Heart left ventricle (tissue), 16 donors: ENCODE measurements at regions not wholly inside any gene's neighbourhood (a gene's known extent, or its start where the extent isn't known, plus 50 kb on each side); places are given as distances from the start of the nearest gene placed in this dataset.

Experiments used
- ATAC-seq, 4 donors: fragments of 200-7000 bp; cut with Tn5 transposase; one replicate each; pipeline ENCODE4 v1.9.1; 2020 to 2022; ENCODE audit warnings: moderate library complexity in 4 of 4, mild to moderate bottlenecking in 3 of 4, moderate number of reproducible peaks in 1 of 4
- DNase-seq, 5 donors: peaks; one replicate each; pipeline ENCODE4 v3.0.0-alpha.2; 2020
- H3K27ac ChIP-seq, 12 donors: fragments of 200-600 bp; sonication (generic) in 4 of 12; one replicate each; pipeline versions ENCODE4 v1.5.0 to v1.8.0; 2016 to 2022; ENCODE audit warnings: mild to moderate bottlenecking in 2 of 12
- H3K27me3 ChIP-seq, 9 donors: fragments of 200-600 bp; sonication (generic) in 2 of 9; one replicate each; pipeline versions ENCODE4 v1.5.1 to v1.8.0; 2016 to 2022; ENCODE audit warnings: mild to moderate bottlenecking in 3 of 9
- H3K36me3 ChIP-seq, 9 donors: fragments of 200-600 bp; sonication (generic) in 2 of 9; one replicate each; pipeline versions ENCODE4 v1.5.0 to v1.8.0; 2018 to 2022; ENCODE audit warnings: mild to moderate bottlenecking in 2 of 9
- H3K4me1 ChIP-seq, 12 donors: fragments of 200-600 bp; sonication (generic) in 4 of 12; one replicate each; pipeline versions ENCODE4 v1.5.0 to v1.8.0; 2016 to 2022; ENCODE audit warnings: mild to moderate bottlenecking in 3 of 12
- H3K4me3 ChIP-seq, 12 donors: fragments of 200-600 bp; sonication (generic) in 4 of 12; one replicate each; pipeline versions ENCODE4 v1.5.0 to v1.8.0; 2017 to 2022; ENCODE audit warnings: mild to moderate bottlenecking in 9 of 12, moderate library complexity in 4 of 12
- H3K9me3 ChIP-seq, 12 donors: fragments of 200-600 bp; sonication (generic) in 4 of 12; one replicate each; pipeline versions ENCODE4 v1.5.0 to v1.8.0; 2016 to 2022; ENCODE audit warnings: mild to moderate bottlenecking in 1 of 12
- POLR2A ChIP-seq, 2 donors: fragments of 450-650 bp; IDR thresholded peaks; one replicate each; pipeline ENCODE4 v1.6.1; 2017; ENCODE audit warnings: antibody characterized with exemption in 2 of 2, mild to moderate bottlenecking in 2 of 2, moderate library complexity in 2 of 2
- WGBS, 4 donors: extraction: QIAGEN DNeasy Blood & Tissue Kit in 2 of 4; methylation state at CpG; one replicate each; pipeline versions ENCODE4 v1.1.5 to v1.1.7; 2013 to 2018; 5-methylcytosine and 5-hydroxymethylcytosine counted together
- intact Hi-C, 10 donors: fragments of 100-400 bp; cut with DNase I; formaldehyde crosslinking; loops; one replicate each; pipeline versions ENCODE4 v1.11.1 to v1.14.2; 2022
- TF ChIP-seq, protein P1 (sequence below), 12 donors: fragments of 200-600 bp; sonication (generic) in 4 of 12; IDR thresholded peaks; one replicate each; pipeline versions ENCODE4 v1.5.0 to v1.8.0; 2018 to 2022; ENCODE audit warnings: antibody characterized with exemption in 12 of 12, mild to moderate bottlenecking in 5 of 12
- donor health status: ischemic (EF 13 %, LVEDD 7.1; RV severe dilation, severe dysfunction).
- donor health status: healthy with polysubstance abuse.
- donor health status: DM: no; HTN: yes; CAD: no.
- donor health status: DM: no; HTN: no; CAD: no.
- donor health status: ischemic (EF 25% LVEDD 6.9; RV normal size, moderate dysfunction).
- donor health status: ischemic (EF 25% LVEDD 5.7; RV mildly dilated, moderate dysfunction).
- donor health status: healthy.
- donor health status: DM: yes; HTN: yes; CAD: no.
- donor health status: ischemic (EF 35%, LVEDD 5.7; RV mildly dilated, moderate dysfunction).
- donor health status: nonischemic (EF 11% LVEDD 7.7; RV severe dilation, severe dysfunction).
- donor health status: DM: yes; HTN: yes; CAD: no.
- donor health status: PGD.
- donor health status: ischemic (EF 29% LVEDD 5.4; RV normal size, mild dysfunction).
- donor health status: nonischemic (EF 23%, LVEDD 6.1; RV moderate dilation, normal function).

DNA sequence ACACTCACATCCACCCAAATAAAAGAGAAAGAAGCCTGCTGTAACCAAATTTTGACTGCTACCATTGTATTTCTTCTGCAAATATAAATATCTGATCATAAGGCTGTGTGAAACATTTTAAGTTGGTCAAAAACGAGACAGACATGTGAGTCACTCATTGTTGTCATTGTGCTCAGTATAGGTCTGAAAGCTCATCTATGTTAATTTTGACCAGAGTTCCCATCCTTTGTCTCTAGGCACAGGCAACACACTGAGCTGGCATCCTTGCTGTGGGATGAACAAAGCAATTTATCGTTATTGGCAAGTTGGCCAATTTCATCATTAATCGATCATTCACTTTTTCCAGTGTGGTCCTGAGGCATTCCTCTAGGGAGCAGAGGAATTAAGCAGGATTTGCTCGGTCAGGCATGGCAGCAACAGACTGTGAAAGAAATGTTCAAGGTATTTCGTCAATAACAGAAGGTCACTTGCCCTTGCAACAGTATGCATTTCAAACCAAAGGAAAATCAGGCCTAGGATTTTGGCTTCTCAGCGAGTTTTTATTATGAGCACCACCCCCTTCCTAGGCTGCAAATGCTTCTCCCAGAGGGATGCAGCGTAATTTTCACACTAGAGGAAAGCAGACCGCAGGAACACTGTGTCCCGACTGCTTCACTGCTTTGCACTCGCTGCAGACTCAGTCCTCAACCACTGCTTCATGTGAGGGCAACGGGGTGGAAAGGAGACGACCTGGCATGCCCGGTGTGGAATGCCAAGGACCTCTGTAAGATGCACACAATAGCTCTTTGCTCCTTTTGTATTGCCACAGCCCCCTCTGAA, 87.9 kb upstream of the SMYD2 start:
- H3K27me3 ChIP-seq, result peaks cover 0 to 44% (median 3%) of the 10 kb centered on the region in 9 donors
- H3K27ac ChIP-seq, result no peak overlapping the region
- H3K4me3 ChIP-seq, result no peak overlapping the region
- intact Hi-C loops, result no loop called here
- ATAC-seq (no peak), DNase-seq (no peak)
- no peak for TF ChIP-seq POLR2A (IDR thresholded peaks at IDR 0.05)
- TF ChIP-seq, protein P1, sequence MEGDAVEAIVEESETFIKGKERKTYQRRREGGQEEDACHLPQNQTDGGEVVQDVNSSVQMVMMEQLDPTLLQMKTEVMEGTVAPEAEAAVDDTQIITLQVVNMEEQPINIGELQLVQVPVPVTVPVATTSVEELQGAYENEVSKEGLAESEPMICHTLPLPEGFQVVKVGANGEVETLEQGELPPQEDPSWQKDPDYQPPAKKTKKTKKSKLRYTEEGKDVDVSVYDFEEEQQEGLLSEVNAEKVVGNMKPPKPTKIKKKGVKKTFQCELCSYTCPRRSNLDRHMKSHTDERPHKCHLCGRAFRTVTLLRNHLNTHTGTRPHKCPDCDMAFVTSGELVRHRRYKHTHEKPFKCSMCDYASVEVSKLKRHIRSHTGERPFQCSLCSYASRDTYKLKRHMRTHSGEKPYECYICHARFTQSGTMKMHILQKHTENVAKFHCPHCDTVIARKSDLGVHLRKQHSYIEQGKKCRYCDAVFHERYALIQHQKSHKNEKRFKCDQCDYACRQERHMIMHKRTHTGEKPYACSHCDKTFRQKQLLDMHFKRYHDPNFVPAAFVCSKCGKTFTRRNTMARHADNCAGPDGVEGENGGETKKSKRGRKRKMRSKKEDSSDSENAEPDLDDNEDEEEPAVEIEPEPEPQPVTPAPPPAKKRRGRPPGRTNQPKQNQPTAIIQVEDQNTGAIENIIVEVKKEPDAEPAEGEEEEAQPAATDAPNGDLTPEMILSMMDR (IDR thresholded peaks at IDR 0.05), result no peak
- 58 to 63% (median 60%) methylated on average over 13 of the region's 13 CpGs for WGBS, 4 donors
- H3K4me1 ChIP-seq, result no peaks in the 10 kb centered on the region
- no peaks in the 10 kb centered on the region for H3K9me3 ChIP-seq
- H3K36me3 ChIP-seq, result no peaks in the 10 kb centered on the region

DNA sequence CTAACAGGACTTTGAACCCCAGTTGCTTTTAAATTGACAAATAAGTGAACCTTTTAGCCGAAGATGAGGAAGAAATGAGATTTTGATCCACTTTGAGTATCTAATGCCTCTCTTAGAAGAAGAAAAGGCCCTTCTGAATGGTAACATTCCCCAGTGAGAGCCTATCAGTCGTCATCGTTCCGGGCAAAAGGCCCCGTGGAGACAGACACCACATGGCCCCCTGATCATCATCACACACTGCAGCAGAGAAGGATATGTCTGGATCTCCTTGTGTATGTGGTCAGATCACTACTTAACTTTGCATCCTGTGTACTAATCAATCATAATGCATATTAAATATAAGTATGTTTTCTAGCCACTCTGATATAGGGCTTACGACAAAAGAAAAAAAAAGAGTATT, 87.3 kb upstream of the SMYD2 start:
- intact Hi-C loops, result no loop called here
- no peaks in the 10 kb centered on the region for H3K36me3 ChIP-seq
- no peaks in the 10 kb centered on the region for H3K4me1 ChIP-seq
- TF ChIP-seq POLR2A (IDR thresholded peaks at IDR 0.05), result no peak
- TF ChIP-seq, protein P1 (IDR thresholded peaks at IDR 0.05), result no peak
- no peak overlapping the region for H3K27ac ChIP-seq
- DNase-seq, result no peak
- no peak for ATAC-seq
- H3K9me3 ChIP-seq, result no peaks in the 10 kb centered on the region
- peaks cover 0 to 38% (median 3%) of the 10 kb centered on the region in 9 donors for H3K27me3 ChIP-seq
- 54 to 61% (median 58%) methylated on average over 6 of the region's 6 CpGs for WGBS, 4 donors
- no peak overlapping the region for H3K4me3 ChIP-seq

DNA sequence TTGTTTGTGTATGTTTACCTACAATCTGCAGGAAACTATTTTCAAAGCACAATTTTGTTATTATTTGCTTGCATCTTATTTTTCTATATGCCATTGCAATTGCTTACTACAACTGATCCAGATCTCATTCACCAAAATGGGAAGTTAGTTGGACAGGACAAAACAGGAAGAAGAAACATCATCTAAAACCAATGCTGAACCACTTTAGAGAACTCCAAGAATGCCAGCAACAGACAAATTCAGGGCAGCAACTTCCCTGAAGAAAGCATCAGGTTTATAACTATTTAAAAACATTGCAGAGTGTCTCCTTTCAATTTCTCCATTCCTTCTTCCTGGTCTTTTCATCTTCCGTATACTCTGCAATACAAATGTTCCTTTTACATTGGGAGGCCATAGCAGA, 82.4 kb upstream of the SMYD2 start:
- H3K9me3 ChIP-seq, result no peaks in the 10 kb centered on the region
- peaks cover 0 to 3% (median 0%) of the 10 kb centered on the region in 12 donors for H3K4me1 ChIP-seq
- ATAC-seq, result no peak
- H3K27ac ChIP-seq, result peak overlapping the region in 1 of 12 donors; percentile 28
- WGBS, 4 donors, result 79 to 96% (median 86%) methylated on average over 1 of the region's 1 CpG
- H3K4me3 ChIP-seq, result no peak overlapping the region
- intact Hi-C loops, result no loop called here
- TF ChIP-seq, protein P1 (IDR thresholded peaks at IDR 0.05), result no peak
- no peak for TF ChIP-seq POLR2A (IDR thresholded peaks at IDR 0.05)
- no peaks in the 10 kb centered on the region for H3K36me3 ChIP-seq
- peaks cover 0 to 12% (median 0%) of the 10 kb centered on the region in 9 donors for H3K27me3 ChIP-seq
- DNase-seq, result no peak

DNA sequence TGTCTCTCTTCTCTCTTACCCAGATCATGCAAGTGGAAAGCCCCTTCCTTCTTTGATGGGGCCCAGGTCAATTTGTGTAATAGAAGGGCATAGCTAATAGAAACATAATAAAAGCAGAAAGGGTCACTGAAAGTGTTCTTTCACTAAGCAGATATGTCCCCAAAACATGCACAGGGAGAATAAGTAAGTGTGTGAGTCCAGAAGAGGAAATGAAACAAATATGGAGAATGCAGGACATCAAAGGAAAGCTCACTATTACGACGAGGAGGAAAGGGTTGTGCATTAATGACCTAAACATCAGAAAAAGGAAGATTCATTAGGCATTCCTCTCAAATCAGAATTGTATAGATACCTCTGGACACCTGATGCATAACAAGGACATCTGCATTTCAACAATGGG, 81.4 kb upstream of the SMYD2 start:
- TF ChIP-seq, protein P1 (IDR thresholded peaks at IDR 0.05), result no peak
- no peak for TF ChIP-seq POLR2A (IDR thresholded peaks at IDR 0.05)
- H3K4me1 ChIP-seq, result peaks cover 0 to 3% (median 0%) of the 10 kb centered on the region in 12 donors
- no peak for ATAC-seq
- no peaks in the 10 kb centered on the region for H3K36me3 ChIP-seq
- H3K9me3 ChIP-seq, result no peaks in the 10 kb centered on the region
- H3K27me3 ChIP-seq, result peaks cover 0 to 11% (median 0%) of the 10 kb centered on the region in 9 donors
- 59 to 75% (median 66%) methylated on average over 2 of the region's 2 CpGs for whole genome bisulfite sequencing, 4 donors
- intact Hi-C loops, result no loop called here
- no peak overlapping the region for H3K27ac ChIP-seq
- no peak for DNase-seq
- H3K4me3 ChIP-seq, result no peak overlapping the region
